ENCODE measurements at regions not wholly inside any gene's neighbourhood (a gene's known extent, or its start where the extent isn't known, plus 50 kb on each side); places are given as distances from the start of the nearest gene placed in this dataset.

GRCh38 chr4:17112292-17112659, 213.8 kb upstream of the LDB2 start:
- no peaks in the 10 kb centered on the region for H3K9me3 ChIP-seq (ENCODE audit: control insufficient read depth, insufficient read depth, low read length)
- H3F3A ChIP-seq (ENCODE audit: control insufficient read depth, insufficient read depth) = no peaks in the 10 kb centered on the region
- no peak for TF ChIP-seq EZH2phosphoT487 (IDR thresholded peaks at IDR 0.05; ENCODE audit: borderline replicate concordance, low read length)
- peak; percentile 70 for TF ChIP-seq CTCF (IDR thresholded peaks at IDR 0.05; ENCODE audit: low read depth, low read length, poor library complexity, severe bottlenecking)
- H3K36me3 ChIP-seq (ENCODE audit: control insufficient read depth, low read length) = no peaks in the 10 kb centered on the region
- no peaks in the 10 kb centered on the region for H3K27me3 ChIP-seq (ENCODE audit: control insufficient read depth, low read length)
- H3K4me3 ChIP-seq (ENCODE audit: low read length) = no peak overlapping the region
- H3K9me2 ChIP-seq (replicated peaks; ENCODE audit: control insufficient read depth, low read length) = no peaks in the 10 kb centered on the region
- no peaks in the 10 kb centered on the region for H3K79me2 ChIP-seq (ENCODE audit: control insufficient read depth, low read length)
- H3K4me2 ChIP-seq (ENCODE audit: low read length) = no peak overlapping the region
- H4K20me1 ChIP-seq (ENCODE audit: control insufficient read depth, insufficient read depth, low read depth, low read length) = no peaks in the 10 kb centered on the region
- no peaks in the 10 kb centered on the region for H3K4me1 ChIP-seq (ENCODE audit: control insufficient read depth, low read length)
- no peak overlapping the region for H3K27ac ChIP-seq (ENCODE audit: low read depth, low read length)

GRCh38 chr4:17109126-17109525, 210.7 kb upstream of the LDB2 start:
- Histone ChIP-seq H3F3A (ENCODE audit: control insufficient read depth, insufficient read depth) (no peaks in the 10 kb centered on the region), H3K4me1 (ENCODE audit: control insufficient read depth, low read length) (no peaks in the 10 kb centered on the region), H3K4me3 (ENCODE audit: low read length) (no peak overlapping the region), H3K36me3 (ENCODE audit: control insufficient read depth, low read length) (no peaks in the 10 kb centered on the region), H4K20me1 (ENCODE audit: control insufficient read depth, insufficient read depth, low read depth, low read length) (no peaks in the 10 kb centered on the region), H3K79me2 (ENCODE audit: control insufficient read depth, low read length) (no peaks in the 10 kb centered on the region), H3K27ac (ENCODE audit: low read depth, low read length) (no peak overlapping the region), H3K27me3 (ENCODE audit: control insufficient read depth, low read length) (no peaks in the 10 kb centered on the region), H3K4me2 (ENCODE audit: low read length) (no peak overlapping the region), H3K9me3 (ENCODE audit: control insufficient read depth, insufficient read depth, low read length) (no peaks in the 10 kb centered on the region), H3K9me2 (replicated peaks; ENCODE audit: control insufficient read depth, low read length) (no peaks in the 10 kb centered on the region)
- TF ChIP-seq CTCF (IDR thresholded peaks at IDR 0.05; ENCODE audit: low read depth, low read length, poor library complexity, severe bottlenecking) = no peak
- TF ChIP-seq EZH2phosphoT487 (IDR thresholded peaks at IDR 0.05; ENCODE audit: borderline replicate concordance, low read length) = no peak

- no peaks in the 10 kb centered on the region for H3K9me3 ChIP-seq (ENCODE audit: control insufficient read depth, insufficient read depth, low read length)
- no peaks in the 10 kb centered on the region for H3K9me2 ChIP-seq (replicated peaks; ENCODE audit: control insufficient read depth, low read length)
- H3K4me1 ChIP-seq (ENCODE audit: control insufficient read depth, low read length) = no peaks in the 10 kb centered on the region
- H3K36me3 ChIP-seq (ENCODE audit: control insufficient read depth, low read length) = no peaks in the 10 kb centered on the region
- H3K79me2 ChIP-seq (ENCODE audit: control insufficient read depth, low read length) = no peaks in the 10 kb centered on the region
- no peak overlapping the region for H3K27ac ChIP-seq (ENCODE audit: low read depth, low read length)
- no peak overlapping the region for H3K4me2 ChIP-seq (ENCODE audit: low read length)
- H3K4me3 ChIP-seq (ENCODE audit: low read length) = no peak overlapping the region
- TF ChIP-seq CTCF (IDR thresholded peaks at IDR 0.05; ENCODE audit: low read depth, low read length, poor library complexity, severe bottlenecking) = no peak
- TF ChIP-seq EZH2phosphoT487 (IDR thresholded peaks at IDR 0.05; ENCODE audit: borderline replicate concordance, low read length) = no peak
- no peaks in the 10 kb centered on the region for H3F3A ChIP-seq (ENCODE audit: control insufficient read depth, insufficient read depth)
- H4K20me1 ChIP-seq (ENCODE audit: control insufficient read depth, insufficient read depth, low read depth, low read length) = no peaks in the 10 kb centered on the region
- H3K27me3 ChIP-seq (ENCODE audit: control insufficient read depth, low read length) = no peaks in the 10 kb centered on the region
Observed at GRCh38 chr4:17103231-17103630, 204.8 kb upstream of the LDB2 start.

- Histone ChIP-seq H3K27ac (ENCODE audit: low read depth, low read length) (no peak overlapping the region), H3K9me3 (ENCODE audit: control insufficient read depth, insufficient read depth, low read length) (no peaks in the 10 kb centered on the region), H3K4me3 (ENCODE audit: low read length) (no peak overlapping the region), H3K4me2 (ENCODE audit: low read length) (no peak overlapping the region), H3K79me2 (ENCODE audit: control insufficient read depth, low read length) (no peaks in the 10 kb centered on the region), H3K36me3 (ENCODE audit: control insufficient read depth, low read length) (no peaks in the 10 kb centered on the region), H3K27me3 (ENCODE audit: control insufficient read depth, low read length) (no peaks in the 10 kb centered on the region), H4K20me1 (ENCODE audit: control insufficient read depth, insufficient read depth, low read depth, low read length) (no peaks in the 10 kb centered on the region), H3F3A (ENCODE audit: control insufficient read depth, insufficient read depth) (no peaks in the 10 kb centered on the region), H3K4me1 (ENCODE audit: control insufficient read depth, low read length) (no peaks in the 10 kb centered on the region), H3K9me2 (replicated peaks; ENCODE audit: control insufficient read depth, low read length) (no peaks in the 10 kb centered on the region)
- TF ChIP-seq EZH2phosphoT487 (IDR thresholded peaks at IDR 0.05; ENCODE audit: borderline replicate concordance, low read length) (no peak), CTCF (IDR thresholded peaks at IDR 0.05; ENCODE audit: low read depth, low read length, poor library complexity, severe bottlenecking) (no peak)
Observed at GRCh38 chr4:17098996-17099395, 200.6 kb upstream of the LDB2 start.

All from DOHH2 (cell line).